Right lobe of liver (tissue), 4 donors: ENCODE measurements at regions not wholly inside any gene's neighbourhood (a gene's known extent, or its start where the extent isn't known, plus 50 kb on each side); places are given as distances from the start of the nearest gene placed in this dataset.

ENCODE experiments used
- CTCF ChIP-seq, 4 donors: fragments of 200-600 bp in 3 of 4; fragments of 450-650 bp in 1 of 4; IDR thresholded peaks; one replicate each; pipeline versions ENCODE4 v1.5.1 to v1.8.0; 2016 to 2022; ENCODE audit warnings: antibody characterized with exemption in 4 of 4, mild to moderate bottlenecking in 2 of 4
- POLR2A ChIP-seq: fragments of 450-650 bp; IDR thresholded peaks from one replicate; pipeline ENCODE4 v1.6.1; 2017; ENCODE audit warnings: antibody characterized with exemption, mild to moderate bottlenecking
- donor health status: DM: no; HTN: no; CAD: no.
- donor health status: DM: no; HTN: no; CAD: no.
- donor health status: DM: no; HTN: yes; CAD: no.

- TF ChIP-seq CTCF (IDR thresholded peaks at IDR 0.05): no peak
- TF ChIP-seq POLR2A: no peak
These were observed 216.9 kb upstream of the GALNT17 start for GRCh38 chr7:70915067-70915466.
